Esophagus muscularis mucosa (tissue), 4 donors: ENCODE measurements at regions not wholly inside any gene's neighbourhood (a gene's known extent, or its start where the extent isn't known, plus 50 kb on each side); places are given as distances from the start of the nearest gene placed in this dataset.

Source experiments
- DNase-seq: peaks from one replicate; pipeline ENCODE4 v3.0.0-alpha.2; 2017; ENCODE audit errors: extremely low spot score
- H3K27ac ChIP-seq, 4 donors: fragments of 200-600 bp; sonication (generic); replicated peaks in 1 of 4; 1 replicate in 3 of 4; 2 replicates in 1 of 4; pipeline ENCODE4 v1.5.1; 2016 to 2019; ENCODE audit warnings: mild to moderate bottlenecking in 1 of 4
- H3K27me3 ChIP-seq, 4 donors: fragments of 200-600 bp; sonication (generic); one replicate each; pipeline versions ENCODE4 v1.5.1 to v1.6.0; 2016 to 2019
- H3K36me3 ChIP-seq, 4 donors: fragments of 200-600 bp; sonication (generic); one replicate each; pipeline ENCODE4 v1.5.1; 2016 to 2019
- H3K4me1 ChIP-seq, 4 donors: fragments of 200-600 bp; sonication (generic); one replicate each; pipeline ENCODE4 v1.5.1; 2016 to 2019
- H3K4me3 ChIP-seq, 4 donors: fragments of 200-600 bp; sonication (generic); 1 replicate in 2 of 4; 2 replicates in 2 of 4; pipeline ENCODE4 v1.5.1; 2016 to 2019; ENCODE audit warnings: mild to moderate bottlenecking in 4 of 4, moderate library complexity in 1 of 4
- H3K9me3 ChIP-seq, 4 donors: fragments of 200-600 bp; sonication (generic); 1 replicate in 3 of 4; 2 replicates in 1 of 4; pipeline ENCODE4 v1.5.1; 2016 to 2019
- EP300 ChIP-seq: sonication (generic); formaldehyde crosslinking; IDR thresholded peaks from one replicate; pipeline ENCODE4 v1.6.1; 2017; ENCODE audit warnings: antibody characterized with exemption
- POLR2A ChIP-seq: fragments of 450-650 bp; IDR thresholded peaks from one replicate; pipeline ENCODE4 v1.6.1; 2017; ENCODE audit warnings: antibody characterized with exemption, moderate library complexity, mild to moderate bottlenecking, low read depth
- POLR2AphosphoS5 ChIP-seq, 2 donors: sonication (generic); formaldehyde crosslinking; IDR thresholded peaks; one replicate each; pipeline ENCODE4 v1.6.1; 2017; ENCODE audit warnings: antibody characterized with exemption in 2 of 2
- WGBS: methylation state at CpG from one replicate; pipeline ENCODE4 v1.1.5; 2018; 5-methylcytosine and 5-hydroxymethylcytosine counted together
- intact Hi-C: fragments of 100-400 bp; cut with DNase I; formaldehyde crosslinking; loops from one replicate; pipeline ENCODE4 v1.15.1; 2023
- TF ChIP-seq, protein P1 (sequence below), 3 experiments: fragments of 200-600 bp in 2 of 3; fragments of 450-650 bp in 1 of 3; sonication (generic) in 2 of 3; IDR thresholded peaks; one replicate each; pipeline ENCODE4 v1.5.1; 2017 to 2019; ENCODE audit warnings: antibody characterized with exemption in 3 of 3, mild to moderate bottlenecking in 2 of 3, moderate library complexity in 1 of 3

GRCh38 chr2:41605914-41606313 lies 441.9 kb upstream of the PKDCC start:
- intact Hi-C loops = no loop called here
- Histone ChIP-seq H3K4me1 (peaks cover 7 to 32% (median 27%) of the 10 kb centered on the region in 4 donors), H3K9me3 (no peaks in the 10 kb centered on the region), H3K27ac (peak overlapping the region; percentile 45 to 61 (median 54)), H3K36me3 (no peaks in the 10 kb centered on the region), H3K27me3 (no peaks in the 10 kb centered on the region), H3K4me3 (no peak overlapping the region)
- DNase-seq = no peak
- no peak for TF ChIP-seq POLR2A
- no peak for TF ChIP-seq EP300
- TF ChIP-seq, protein P1, sequence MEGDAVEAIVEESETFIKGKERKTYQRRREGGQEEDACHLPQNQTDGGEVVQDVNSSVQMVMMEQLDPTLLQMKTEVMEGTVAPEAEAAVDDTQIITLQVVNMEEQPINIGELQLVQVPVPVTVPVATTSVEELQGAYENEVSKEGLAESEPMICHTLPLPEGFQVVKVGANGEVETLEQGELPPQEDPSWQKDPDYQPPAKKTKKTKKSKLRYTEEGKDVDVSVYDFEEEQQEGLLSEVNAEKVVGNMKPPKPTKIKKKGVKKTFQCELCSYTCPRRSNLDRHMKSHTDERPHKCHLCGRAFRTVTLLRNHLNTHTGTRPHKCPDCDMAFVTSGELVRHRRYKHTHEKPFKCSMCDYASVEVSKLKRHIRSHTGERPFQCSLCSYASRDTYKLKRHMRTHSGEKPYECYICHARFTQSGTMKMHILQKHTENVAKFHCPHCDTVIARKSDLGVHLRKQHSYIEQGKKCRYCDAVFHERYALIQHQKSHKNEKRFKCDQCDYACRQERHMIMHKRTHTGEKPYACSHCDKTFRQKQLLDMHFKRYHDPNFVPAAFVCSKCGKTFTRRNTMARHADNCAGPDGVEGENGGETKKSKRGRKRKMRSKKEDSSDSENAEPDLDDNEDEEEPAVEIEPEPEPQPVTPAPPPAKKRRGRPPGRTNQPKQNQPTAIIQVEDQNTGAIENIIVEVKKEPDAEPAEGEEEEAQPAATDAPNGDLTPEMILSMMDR (IDR thresholded peaks at IDR 0.05) = no peak
- no peak for TF ChIP-seq POLR2AphosphoS5 (IDR thresholded peaks at IDR 0.05)

- no peak for DNase-seq
- H3K36me3 ChIP-seq = no peaks in the 10 kb centered on the region
- no peaks in the 10 kb centered on the region for H3K27me3 ChIP-seq
- TF ChIP-seq POLR2AphosphoS5 (IDR thresholded peaks at IDR 0.05) = peak; percentile 22 to 40
- TF ChIP-seq POLR2A = no peak
- intact Hi-C loops = no loop called here
- 27% methylated on average over 6 of the region's 6 CpGs for WGBS
- H3K9me3 ChIP-seq = no peaks in the 10 kb centered on the region
- peak overlapping the region; percentile 12 to 29 (median 26) for H3K4me3 ChIP-seq
- peak overlapping the region; percentile 77 to 86 (median 81) for H3K27ac ChIP-seq
- H3K4me1 ChIP-seq = peaks cover 11 to 25% (median 23%) of the 10 kb centered on the region in 4 donors
Observed at GRCh38 chr2:41610501-41611190, 437.2 kb upstream of the PKDCC start.

- H3K27ac ChIP-seq = no peak overlapping the region
- 70% methylated on average over 3 of the region's 3 CpGs for WGBS
Observed at GRCh38 chr2:41618754-41619153, 429.1 kb upstream of the PKDCC start.

DNA sequence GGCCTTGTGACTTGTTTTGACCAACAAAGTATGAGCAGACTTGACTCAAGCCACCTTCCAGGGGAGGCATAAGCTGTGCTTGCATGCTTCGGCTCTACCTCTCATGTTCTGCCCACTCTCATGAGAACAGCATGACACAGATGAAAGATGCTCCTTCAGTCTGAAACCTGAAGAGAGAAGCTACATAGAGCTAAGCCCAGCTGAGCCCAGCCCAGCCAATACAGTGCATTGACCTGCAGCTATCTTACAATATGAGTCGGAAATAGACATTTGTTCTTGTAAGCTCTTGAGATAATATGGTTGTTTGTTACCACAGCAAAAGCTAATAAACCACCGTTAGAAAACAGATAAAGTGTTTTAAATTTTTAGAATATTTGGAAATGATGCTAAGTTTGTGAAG lies 426.7 kb upstream of the PKDCC start:
- intact Hi-C loops = no loop called here

More at GRCh38 chr2:41618754-41619153, 429.1 kb upstream of the PKDCC start:
- Histone ChIP-seq H3K9me3 (no peaks in the 10 kb centered on the region), H3K4me1 (peaks cover 0 to 10% (median 4%) of the 10 kb centered on the region in 4 donors), H3K27me3 (no peaks in the 10 kb centered on the region), H3K36me3 (no peaks in the 10 kb centered on the region), H3K4me3 (no peak overlapping the region)
- no peak for TF ChIP-seq POLR2AphosphoS5 (IDR thresholded peaks at IDR 0.05)
- TF ChIP-seq, protein P1 (IDR thresholded peaks at IDR 0.05) = no peak
- no peak for TF ChIP-seq EP300
- no peak for TF ChIP-seq POLR2A
- no peak for DNase-seq
- intact Hi-C loops = no loop called here

DNA sequence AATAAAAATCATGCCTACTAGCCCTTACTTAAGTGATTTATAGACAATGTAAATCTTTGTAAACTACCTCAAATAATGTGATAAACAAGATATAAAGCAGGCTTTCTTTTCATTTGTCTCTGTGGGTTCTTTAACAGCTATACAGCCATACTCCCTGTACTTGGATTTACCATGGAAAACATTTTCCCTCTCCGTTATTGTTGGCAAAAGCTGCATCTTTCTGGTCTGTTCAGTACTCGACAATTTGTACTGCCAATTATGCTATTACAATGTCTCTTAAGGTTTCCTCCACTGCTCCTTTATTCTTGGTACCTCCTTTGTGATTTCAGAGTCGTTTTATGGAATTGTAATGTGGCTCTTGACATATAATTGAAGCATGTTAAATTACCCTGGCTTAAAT lies 426.3 kb upstream of the PKDCC start:
- H3K4me3 ChIP-seq = no peak overlapping the region
- no peaks in the 10 kb centered on the region for H3K36me3 ChIP-seq
- WGBS = 27% methylated on average over 3 of the region's 3 CpGs
- no peaks in the 10 kb centered on the region for H3K9me3 ChIP-seq
- no peaks in the 10 kb centered on the region for H3K27me3 ChIP-seq
- TF ChIP-seq POLR2AphosphoS5 (IDR thresholded peaks at IDR 0.05) (no peak), EP300 (no peak), POLR2A (no peak)
- TF ChIP-seq, protein P1 (IDR thresholded peaks at IDR 0.05) = no peak
- H3K27ac ChIP-seq = no peak overlapping the region
- DNase-seq = no peak
- peaks cover 0 to 20% (median 14%) of the 10 kb centered on the region in 4 donors for H3K4me1 ChIP-seq
- intact Hi-C loops = no loop called here

More for the DNA sequence above, 426.7 kb upstream of the PKDCC start:
- TF ChIP-seq, protein P1 (IDR thresholded peaks at IDR 0.05) = no peak
- TF ChIP-seq POLR2A = no peak
- TF ChIP-seq EP300 = no peak
- no peak for TF ChIP-seq POLR2AphosphoS5 (IDR thresholded peaks at IDR 0.05)
- Histone ChIP-seq H3K4me1 (peaks cover 0 to 20% (median 14%) of the 10 kb centered on the region in 4 donors), H3K36me3 (no peaks in the 10 kb centered on the region), H3K9me3 (no peaks in the 10 kb centered on the region), H3K4me3 (no peak overlapping the region), H3K27me3 (no peaks in the 10 kb centered on the region), H3K27ac (no peak overlapping the region)
- WGBS = 88% methylated on average over 3 of the region's 3 CpGs
- DNase-seq = no peak
